HL-60 (cell line): ENCODE measurements at regions not wholly inside any gene's neighbourhood (a gene's known extent, or its start where the extent isn't known, plus 50 kb on each side); places are given as distances from the start of the nearest gene placed in this dataset.

Source experiments
- POLR2AphosphoS5 ChIP-seq: IDR thresholded peaks from 2 replicates; pipeline ENCODE4 v1.6.1; 2012; ENCODE audit warnings: low read depth
- REST ChIP-seq: IDR thresholded peaks from 2 replicates; pipeline ENCODE4 v1.6.1; 2012; ENCODE audit warnings: low read depth; ENCODE audit not compliant: insufficient replicate concordance
- SPI1 ChIP-seq: IDR thresholded peaks from 2 replicates; pipeline ENCODE4 v1.6.1; 2012; ENCODE audit warnings: low read depth, mild to moderate bottlenecking, borderline replicate concordance
- TF ChIP-seq, protein P1 (sequence below): IDR thresholded peaks from one replicate; pipeline ENCODE4 v1.5.1; 2011; ENCODE audit warnings: low read length, control low read depth, inconsistent platforms; ENCODE audit not compliant: insufficient read depth

- TF ChIP-seq, protein P1, sequence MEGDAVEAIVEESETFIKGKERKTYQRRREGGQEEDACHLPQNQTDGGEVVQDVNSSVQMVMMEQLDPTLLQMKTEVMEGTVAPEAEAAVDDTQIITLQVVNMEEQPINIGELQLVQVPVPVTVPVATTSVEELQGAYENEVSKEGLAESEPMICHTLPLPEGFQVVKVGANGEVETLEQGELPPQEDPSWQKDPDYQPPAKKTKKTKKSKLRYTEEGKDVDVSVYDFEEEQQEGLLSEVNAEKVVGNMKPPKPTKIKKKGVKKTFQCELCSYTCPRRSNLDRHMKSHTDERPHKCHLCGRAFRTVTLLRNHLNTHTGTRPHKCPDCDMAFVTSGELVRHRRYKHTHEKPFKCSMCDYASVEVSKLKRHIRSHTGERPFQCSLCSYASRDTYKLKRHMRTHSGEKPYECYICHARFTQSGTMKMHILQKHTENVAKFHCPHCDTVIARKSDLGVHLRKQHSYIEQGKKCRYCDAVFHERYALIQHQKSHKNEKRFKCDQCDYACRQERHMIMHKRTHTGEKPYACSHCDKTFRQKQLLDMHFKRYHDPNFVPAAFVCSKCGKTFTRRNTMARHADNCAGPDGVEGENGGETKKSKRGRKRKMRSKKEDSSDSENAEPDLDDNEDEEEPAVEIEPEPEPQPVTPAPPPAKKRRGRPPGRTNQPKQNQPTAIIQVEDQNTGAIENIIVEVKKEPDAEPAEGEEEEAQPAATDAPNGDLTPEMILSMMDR = no peak
- TF ChIP-seq POLR2AphosphoS5 (no peak), SPI1 (no peak), REST (no peak)
Observed at GRCh38 chr17:13329421-13329820, 272.3 kb downstream of the HS3ST3A1 start.
